Peyer's patch (tissue), 4 donors: ENCODE measurements at regions not wholly inside any gene's neighbourhood (a gene's known extent, or its start where the extent isn't known, plus 50 kb on each side); places are given as distances from the start of the nearest gene placed in this dataset.
A peak's percentile ranks its signal among the peaks of the same experiment; 100 is the strongest.

Source experiments
- DNase-seq, 3 donors: peaks; one replicate each; pipeline ENCODE4 v3.0.0-alpha.2; 2017 to 2019
- H3K27ac ChIP-seq, 4 donors: fragments of 200-600 bp; sonication (generic); one replicate each; pipeline ENCODE4 v1.5.1; 2016 to 2019
- H3K27me3 ChIP-seq, 2 donors: fragments of 200-600 bp; sonication (generic); one replicate each; pipeline ENCODE4 v1.5.1; 2019
- H3K36me3 ChIP-seq, 3 donors: fragments of 200-600 bp; sonication (generic); one replicate each; pipeline ENCODE4 v1.5.1; 2016 to 2019
- H3K4me1 ChIP-seq, 4 donors: fragments of 200-600 bp; sonication (generic); one replicate each; pipeline ENCODE4 v1.5.1; 2016 to 2019
- H3K4me3 ChIP-seq, 4 donors: fragments of 200-600 bp; sonication (generic); 1 replicate in 3 of 4; 2 replicates in 1 of 4; pipeline ENCODE4 v1.5.1; 2016 to 2019; ENCODE audit warnings: mild to moderate bottlenecking in 1 of 4
- H3K9me3 ChIP-seq, 4 donors: fragments of 200-600 bp; sonication (generic); one replicate each; pipeline ENCODE4 v1.5.1; 2016 to 2019; ENCODE audit warnings: mild to moderate bottlenecking in 1 of 4
- POLR2A ChIP-seq, 2 donors: fragments of 450-650 bp; IDR thresholded peaks; one replicate each; pipeline ENCODE4 v1.5.1; 2017; ENCODE audit warnings: antibody characterized with exemption in 2 of 2, mild to moderate bottlenecking in 2 of 2, moderate library complexity in 2 of 2
- TF ChIP-seq, protein P1 (sequence below), 6 experiments: fragments of 450-650 bp in 4 of 6; fragments of 200-600 bp in 2 of 6; sonication (generic) in 1 of 6; IDR thresholded peaks; one replicate each; pipeline ENCODE4 v1.5.1; 2017 to 2019; ENCODE audit warnings: antibody characterized with exemption in 6 of 6, mild to moderate bottlenecking in 3 of 6, moderate library complexity in 1 of 6

DNA sequence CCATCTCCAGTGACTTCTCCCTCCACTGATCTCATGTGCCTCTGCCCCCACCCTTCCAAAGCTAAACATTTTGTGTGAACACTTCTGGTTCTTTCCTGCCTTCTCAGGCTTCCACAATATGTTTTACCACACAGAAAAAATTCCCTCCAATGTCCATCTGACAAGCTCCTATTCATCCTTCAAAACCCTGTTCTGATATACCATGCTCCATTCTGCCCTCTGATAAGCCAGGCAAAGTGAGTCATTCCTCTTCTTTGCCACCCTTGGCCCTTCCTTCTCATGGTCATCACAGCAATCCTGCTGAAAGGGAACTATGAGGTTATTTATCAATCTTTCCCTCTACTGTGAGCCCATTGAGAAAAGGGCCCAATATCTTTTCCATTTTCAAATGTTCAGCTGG lies 97.6 kb downstream of the BARX1 start:
- Histone ChIP-seq H3K4me3 (no peak overlapping the region), H3K27me3 (no peaks in the 10 kb centered on the region), H3K4me1 (no peaks in the 10 kb centered on the region), H3K9me3 (no peaks in the 10 kb centered on the region), H3K36me3 (no peaks in the 10 kb centered on the region), H3K27ac (no peak overlapping the region)
- TF ChIP-seq, protein P1, sequence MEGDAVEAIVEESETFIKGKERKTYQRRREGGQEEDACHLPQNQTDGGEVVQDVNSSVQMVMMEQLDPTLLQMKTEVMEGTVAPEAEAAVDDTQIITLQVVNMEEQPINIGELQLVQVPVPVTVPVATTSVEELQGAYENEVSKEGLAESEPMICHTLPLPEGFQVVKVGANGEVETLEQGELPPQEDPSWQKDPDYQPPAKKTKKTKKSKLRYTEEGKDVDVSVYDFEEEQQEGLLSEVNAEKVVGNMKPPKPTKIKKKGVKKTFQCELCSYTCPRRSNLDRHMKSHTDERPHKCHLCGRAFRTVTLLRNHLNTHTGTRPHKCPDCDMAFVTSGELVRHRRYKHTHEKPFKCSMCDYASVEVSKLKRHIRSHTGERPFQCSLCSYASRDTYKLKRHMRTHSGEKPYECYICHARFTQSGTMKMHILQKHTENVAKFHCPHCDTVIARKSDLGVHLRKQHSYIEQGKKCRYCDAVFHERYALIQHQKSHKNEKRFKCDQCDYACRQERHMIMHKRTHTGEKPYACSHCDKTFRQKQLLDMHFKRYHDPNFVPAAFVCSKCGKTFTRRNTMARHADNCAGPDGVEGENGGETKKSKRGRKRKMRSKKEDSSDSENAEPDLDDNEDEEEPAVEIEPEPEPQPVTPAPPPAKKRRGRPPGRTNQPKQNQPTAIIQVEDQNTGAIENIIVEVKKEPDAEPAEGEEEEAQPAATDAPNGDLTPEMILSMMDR (IDR thresholded peaks at IDR 0.05) = no peak
- no peak for TF ChIP-seq POLR2A (IDR thresholded peaks at IDR 0.05)
- no peak for DNase-seq

DNA sequence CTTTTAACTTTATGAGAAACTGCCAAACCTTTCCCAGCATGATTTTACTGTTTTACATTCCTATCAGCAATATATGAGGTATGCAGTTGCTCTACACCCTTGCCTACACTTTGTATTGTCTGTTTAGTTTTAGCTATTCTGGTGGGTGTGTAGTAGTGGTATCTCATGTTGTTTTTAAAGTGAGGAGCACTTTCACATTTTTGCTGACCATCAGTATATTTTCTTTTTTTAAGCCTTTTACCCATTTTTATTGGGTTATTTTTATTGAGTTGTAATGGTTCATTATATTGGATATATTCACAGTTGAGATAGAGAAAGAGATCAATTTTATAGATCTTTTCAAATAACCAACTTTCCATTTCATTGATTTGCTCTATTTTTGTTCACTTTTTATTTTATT lies 102.4 kb downstream of the BARX1 start:
- H3K4me3 ChIP-seq = no peak overlapping the region
- no peaks in the 10 kb centered on the region for H3K9me3 ChIP-seq
- H3K36me3 ChIP-seq = no peaks in the 10 kb centered on the region
- no peak for DNase-seq
- TF ChIP-seq, protein P1 (IDR thresholded peaks at IDR 0.05) = no peak
- TF ChIP-seq POLR2A (IDR thresholded peaks at IDR 0.05) = no peak
- no peak overlapping the region for H3K27ac ChIP-seq
- no peaks in the 10 kb centered on the region for H3K4me1 ChIP-seq
- no peaks in the 10 kb centered on the region for H3K27me3 ChIP-seq

DNA sequence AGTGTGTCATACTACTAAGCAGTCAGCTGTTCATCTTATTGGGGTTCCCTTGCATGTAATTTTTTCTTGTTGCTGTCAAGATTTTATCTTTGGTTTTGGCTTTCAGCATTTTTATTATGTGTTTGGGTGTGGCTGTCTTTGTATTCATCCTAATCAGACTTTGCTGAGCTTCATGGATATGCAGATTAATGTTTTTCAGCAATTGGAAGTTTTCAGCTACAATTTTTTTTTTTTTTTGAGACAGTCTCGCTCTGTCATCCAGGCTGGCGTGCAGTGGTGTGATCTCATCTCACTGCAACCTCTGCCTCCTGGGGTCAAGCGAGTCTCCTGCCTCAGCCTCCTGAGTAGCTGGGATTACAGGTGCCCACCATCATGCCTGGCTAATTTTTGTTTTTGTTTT lies 108.8 kb downstream of the BARX1 start:
- H3K36me3 ChIP-seq = no peaks in the 10 kb centered on the region
- TF ChIP-seq, protein P1 (IDR thresholded peaks at IDR 0.05) = no peak
- TF ChIP-seq POLR2A (IDR thresholded peaks at IDR 0.05) = no peak
- H3K4me1 ChIP-seq = no peaks in the 10 kb centered on the region
- DNase-seq = no peak
- no peak overlapping the region for H3K27ac ChIP-seq
- no peaks in the 10 kb centered on the region for H3K9me3 ChIP-seq
- H3K27me3 ChIP-seq = no peaks in the 10 kb centered on the region
- H3K4me3 ChIP-seq = no peak overlapping the region

DNA sequence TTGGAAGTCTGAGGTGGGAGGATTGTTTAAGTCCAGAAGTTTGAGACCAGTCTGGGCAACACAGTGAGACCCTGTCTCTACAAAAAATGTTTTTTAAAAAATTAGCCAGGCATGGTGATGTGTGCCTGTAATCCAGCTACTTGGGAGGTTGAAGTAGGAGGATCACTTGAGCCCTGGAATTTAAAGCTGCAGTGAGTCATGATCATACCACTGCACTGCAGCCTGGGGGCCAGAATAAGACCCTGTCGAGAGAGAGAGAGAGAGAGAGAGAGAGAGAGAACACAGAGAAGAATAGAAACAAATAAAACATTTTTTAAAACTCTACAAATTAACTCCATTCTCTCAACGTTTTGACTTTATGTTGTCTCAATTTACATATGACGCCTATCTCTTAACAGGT lies 111.8 kb downstream of the BARX1 start:
- H3K27me3 ChIP-seq = no peaks in the 10 kb centered on the region
- H3K4me1 ChIP-seq = no peaks in the 10 kb centered on the region
- TF ChIP-seq, protein P1 (IDR thresholded peaks at IDR 0.05) = no peak
- no peak for TF ChIP-seq POLR2A (IDR thresholded peaks at IDR 0.05)
- no peak overlapping the region for H3K27ac ChIP-seq
- no peak overlapping the region for H3K4me3 ChIP-seq
- H3K9me3 ChIP-seq = no peaks in the 10 kb centered on the region
- no peaks in the 10 kb centered on the region for H3K36me3 ChIP-seq
- DNase-seq = no peak

DNA sequence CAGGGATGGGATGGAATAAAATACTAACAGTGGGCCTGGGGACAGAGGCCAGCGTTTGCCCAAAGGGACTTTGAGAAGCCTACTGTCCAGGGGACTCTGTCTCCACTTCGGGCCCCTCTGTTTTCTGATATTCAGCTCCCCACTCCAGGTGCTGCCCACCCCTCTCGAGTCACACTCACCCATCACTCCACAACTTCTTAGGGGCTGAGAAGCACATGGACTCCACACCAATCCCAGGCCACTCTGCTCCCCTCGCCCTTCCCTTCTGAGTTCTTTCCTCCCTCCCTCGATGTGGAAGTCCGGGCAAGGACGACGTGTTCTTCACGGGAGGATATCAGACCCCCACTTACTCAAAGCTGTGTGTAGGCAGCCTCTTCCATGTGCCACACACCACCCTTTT lies 124.5 kb downstream of the BARX1 start:
- DNase-seq = peak in 1 of 3 donors; percentile 31
- H3K4me3 ChIP-seq = no peak overlapping the region

More for the DNA sequence above, 124.5 kb downstream of the BARX1 start:
- H3K36me3 ChIP-seq = no peaks in the 10 kb centered on the region
- H3K4me1 ChIP-seq = peaks cover 0 to 3% (median 0%) of the 10 kb centered on the region in 4 donors
- H3K27ac ChIP-seq = no peak overlapping the region
- no peaks in the 10 kb centered on the region for H3K27me3 ChIP-seq
- TF ChIP-seq, protein P1 (IDR thresholded peaks at IDR 0.05) = no peak
- no peak for TF ChIP-seq POLR2A (IDR thresholded peaks at IDR 0.05)
- no peaks in the 10 kb centered on the region for H3K9me3 ChIP-seq
